ENCODE measurements at regions not wholly inside any gene's neighbourhood (a gene's known extent, or its start where the extent isn't known, plus 50 kb on each side); places are given as distances from the start of the nearest gene placed in this dataset.

DNA sequence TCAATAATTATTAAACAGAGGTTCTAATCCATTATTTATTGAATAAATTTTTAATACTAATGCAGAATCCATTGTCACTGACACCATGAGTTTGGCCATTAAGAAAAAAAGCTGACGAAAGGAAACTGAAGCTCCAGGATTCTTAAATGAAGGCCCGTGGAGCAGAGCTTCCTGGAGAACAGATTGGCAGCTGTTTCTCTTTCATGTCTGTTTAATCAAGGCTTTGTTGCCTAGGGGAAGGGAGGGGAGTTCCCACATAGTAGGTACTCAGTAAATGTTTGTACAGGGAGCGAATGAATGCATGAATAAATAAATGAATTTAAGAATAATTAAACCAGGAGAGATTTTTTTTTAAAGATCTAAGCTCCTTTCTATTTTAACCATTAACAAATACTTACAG lies 315.1 kb upstream of the KLHL29 start:
- H2AK9ac ChIP-seq (replicated peaks; ENCODE audit: low read depth, low read length, poor library complexity): no peak overlapping the region
- H3K79me1 ChIP-seq (ENCODE audit: low read depth in 1 of 2, low read length in 2 of 2): no peaks in the 10 kb centered on the region
- ChIA-PET POLR2A (ENCODE audit: unreplicated experiment) (no interaction called here), CTCF (no interaction called here)
- WGBS, 2 experiments (ENCODE audit: extremely low coverage in 2 of 2, insufficient read length in 1 of 2): 20% methylated on average over 2 of the region's 3 CpGs; no CpG with 5 or more reads in 1 of the 2 experiments
- H2BK20ac ChIP-seq (ENCODE audit: low read depth, low read length): no peak overlapping the region
- BruUV-seq (replicated peaks): no TSS peak
- H4K20me1 ChIP-seq (ENCODE audit: insufficient read depth, low read length): no peaks in the 10 kb centered on the region
- H3K27ac ChIP-seq (ENCODE audit: insufficient read depth, low read length): no peak overlapping the region
- no peak overlapping the region for H4K8ac ChIP-seq (ENCODE audit: low read depth in 2 of 2, low read length in 2 of 2)
- H3K9me3 ChIP-seq (ENCODE audit: control insufficient read depth, insufficient read depth, low read length): peaks cover 20% of the 10 kb centered on the region
- no peak overlapping the region for H3K14ac ChIP-seq (replicated peaks; ENCODE audit: low read depth, low read length)
- H3K27me3 ChIP-seq (ENCODE audit: control insufficient read depth, insufficient read depth, low read length): no peaks in the 10 kb centered on the region
- intact Hi-C loops (cut with micrococcal nuclease) (no loop called here), dilution Hi-C loops (cut with HindIII; ENCODE audit: low sequenced_read_pairs, unreplicated experiment) (no loop called here), in situ Hi-C loops (cut with MboI; ENCODE audit: low sequenced_read_pairs) (no loop called here)
- ATAC-seq (ENCODE audit: low read depth) (no peak), DNase-seq (no peak)
- no peak overlapping the region for H2AFZ ChIP-seq (replicated peaks; ENCODE audit: low read length, poor library complexity)
- H2BK5ac ChIP-seq (ENCODE audit: low read depth, low read length, poor library complexity, severe bottlenecking): no peak overlapping the region
- H3K9ac ChIP-seq (ENCODE audit: low read depth, low read length): no peak overlapping the region
- H4K91ac ChIP-seq (ENCODE audit: insufficient read depth, low read depth, low read length): no peak overlapping the region
- no peak overlapping the region for H3K56ac ChIP-seq (ENCODE audit: extremely low read depth, insufficient read depth, low read length)
- H3K23ac ChIP-seq (ENCODE audit: low read depth, low read length): no peak overlapping the region
- no peak overlapping the region for H2BK15ac ChIP-seq (ENCODE audit: low read depth, low read length)
- no peak overlapping the region for H3K4me3 ChIP-seq (ENCODE audit: insufficient read depth, low read depth, low read length)
- H4K5ac ChIP-seq (ENCODE audit: low read depth, low read length): no peak overlapping the region
- TF ChIP-seq FOS (IDR thresholded peaks at IDR 0.05; ENCODE audit: low read depth, low read length) (no peak), POLR2A (IDR thresholded peaks at IDR 0.05; ENCODE audit: low read depth, low read length) (no peak), MAFK (IDR thresholded peaks at IDR 0.05; ENCODE audit: low read depth, low read length) (no peak), SMC3 (IDR thresholded peaks at IDR 0.05; ENCODE audit: low read depth, low read length) (no peak), ELK1 (IDR thresholded peaks at IDR 0.05; ENCODE audit: borderline replicate concordance, low read depth, low read length) (no peak), CEBPB (IDR thresholded peaks at IDR 0.05; ENCODE audit: low read depth, low read length) (no peak), CHD1 (IDR thresholded peaks at IDR 0.05; ENCODE audit: low read depth, low read length) (no peak), MAZ (IDR thresholded peaks at IDR 0.05; ENCODE audit: borderline replicate concordance, low read depth, low read length) (no peak), MXI1 (IDR thresholded peaks at IDR 0.05; ENCODE audit: borderline replicate concordance, low read depth, low read length) (no peak), RAD21 (IDR thresholded peaks at IDR 0.05; ENCODE audit: low read length) (no peak), BHLHE40 (IDR thresholded peaks at IDR 0.05; ENCODE audit: low read depth, low read length) (no peak), NFE2L2 (IDR thresholded peaks at IDR 0.05; ENCODE audit: low read depth, low read length) (no peak)
- TF ChIP-seq, protein P1, sequence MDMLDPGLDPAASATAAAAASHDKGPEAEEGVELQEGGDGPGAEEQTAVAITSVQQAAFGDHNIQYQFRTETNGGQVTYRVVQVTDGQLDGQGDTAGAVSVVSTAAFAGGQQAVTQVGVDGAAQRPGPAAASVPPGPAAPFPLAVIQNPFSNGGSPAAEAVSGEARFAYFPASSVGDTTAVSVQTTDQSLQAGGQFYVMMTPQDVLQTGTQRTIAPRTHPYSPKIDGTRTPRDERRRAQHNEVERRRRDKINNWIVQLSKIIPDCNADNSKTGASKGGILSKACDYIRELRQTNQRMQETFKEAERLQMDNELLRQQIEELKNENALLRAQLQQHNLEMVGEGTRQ (IDR thresholded peaks at IDR 0.05; ENCODE audit: low read depth, low read length): no peak
- H3K4ac ChIP-seq (ENCODE audit: low read depth, low read length): no peak overlapping the region
- H3K18ac ChIP-seq (ENCODE audit: low read depth, low read length): no peak overlapping the region
- no peak overlapping the region for H2AK5ac ChIP-seq (ENCODE audit: low read depth, low read length)
- H3K4me1 ChIP-seq (ENCODE audit: control insufficient read depth, insufficient read depth, low read length): no peaks in the 10 kb centered on the region
- no peak overlapping the region for H2BK120ac ChIP-seq (ENCODE audit: low read depth, low read length)
- no peaks in the 10 kb centered on the region for H3K9me1 ChIP-seq (ENCODE audit: insufficient read depth, low read length)
- H3K4me2 ChIP-seq (ENCODE audit: low read depth, low read length): no peak overlapping the region
- H3K36me3 ChIP-seq (ENCODE audit: control insufficient read depth, insufficient read depth, low read length): no peaks in the 10 kb centered on the region

Data from IMR-90 (cell line).